ENCODE measurements at regions not wholly inside any gene's neighbourhood (a gene's known extent, or its start where the extent isn't known, plus 50 kb on each side); places are given as distances from the start of the nearest gene placed in this dataset.

GRCh38 chr9:30815585-30815984, 1568.9 kb upstream of the ACO1 start (continued):
- TF ChIP-seq RERE (CRISPR knock-in tag; IDR thresholded peaks at IDR 0.05; ENCODE audit: borderline replicate concordance) (no peak), CHAMP1 (IDR thresholded peaks at IDR 0.05) (no peak), PREB (CRISPR knock-in tag; IDR thresholded peaks at IDR 0.05) (no peak), REST (IDR thresholded peaks at IDR 0.05; ENCODE audit: borderline replicate concordance) (no peak), REST (CRISPR knock-in tag; IDR thresholded peaks at IDR 0.05; ENCODE audit: low read depth) (no peak)

Data from K562 (cell line).